Natural killer cell treated with Interleukin-12 subunit alpha and Interleukin-12 subunit beta and Interleukin-15 and Interleukin-18, amount 100 ng/mL, for 72 hours (primary cell): ENCODE measurements at regions not wholly inside any gene's neighbourhood (a gene's known extent, or its start where the extent isn't known, plus 50 kb on each side); places are given as distances from the start of the nearest gene placed in this dataset.
"Not testable (repeated sequence)": the region's sequence is repeated elsewhere in the genome, so short reads cannot be mapped to it uniquely, and the experiment has no call there.

Experiments used
- ATAC-seq, 2 donors: fragments of 150-1000 bp; cut with Tn5 transposase in 1 of 2; sonication (Bioruptor Pico), chemical (Tn5 transposase) in 1 of 2; 2 replicates each; pipeline ENCODE4 v1.10.0; 2021
- DNase-seq: peaks from one replicate; pipeline ENCODE4 v3.0.0; 2022; ENCODE audit warnings: low spot score
- H3K27ac Mint-ChIP-seq, 2 donors: 1 replicate in 1 of 2; 2 replicates in 1 of 2; pipeline ENCODE4 v1.8.0; 2022; ENCODE audit warnings: mixed read lengths in 2 of 2, mild to moderate bottlenecking in 1 of 2, moderate library complexity in 1 of 2
- H3K27me3 Mint-ChIP-seq, 2 donors: 1 replicate in 1 of 2; 2 replicates in 1 of 2; pipeline ENCODE4 v1.8.0; 2022; ENCODE audit warnings: mixed read lengths in 2 of 2
- H3K36me3 Mint-ChIP-seq: one replicate; pipeline ENCODE4 v1.8.0; 2022; ENCODE audit warnings: mixed read lengths
- H3K4me1 Mint-ChIP-seq, 2 donors: 1 replicate in 1 of 2; 2 replicates in 1 of 2; pipeline ENCODE4 v1.8.0; 2022; ENCODE audit warnings: low read depth in 2 of 2, mixed read lengths in 2 of 2, mild to moderate bottlenecking in 1 of 2
- H3K4me3 Mint-ChIP-seq: one replicate; pipeline ENCODE4 v1.8.0; 2022; ENCODE audit warnings: mixed read lengths
- H3K9me3 Mint-ChIP-seq: 2 replicates; pipeline ENCODE4 v1.8.0; 2022; ENCODE audit warnings: mixed read lengths

GRCh38 chr4:115986573-115986972, 873.2 kb upstream of the NDST4 start:
- Mint-ChIP-seq H3K27ac (no peak overlapping the region), H3K27me3 (no peaks in the 10 kb centered on the region), H3K36me3 (no peaks in the 10 kb centered on the region), H3K4me1 (no peaks in the 10 kb centered on the region), H3K4me3 (no peak overlapping the region), H3K9me3 (no peaks in the 10 kb centered on the region)
- no peak for ATAC-seq
- DNase-seq = no peak

GRCh38 chr4:115975421-115976001, 862.1 kb upstream of the NDST4 start:
- not testable (repeated sequence) for ATAC-seq, H3K4me1 Mint-ChIP-seq, H3K36me3 Mint-ChIP-seq, H3K27ac Mint-ChIP-seq, DNase-seq, H3K4me3 Mint-ChIP-seq, H3K9me3 Mint-ChIP-seq, H3K27me3 Mint-ChIP-seq

- Mint-ChIP-seq H3K4me3 (no peak overlapping the region), H3K27me3 (no peaks in the 10 kb centered on the region), H3K27ac (no peak overlapping the region), H3K4me1 (no peaks in the 10 kb centered on the region), H3K9me3 (peaks cover 3% of the 10 kb centered on the region), H3K36me3 (no peaks in the 10 kb centered on the region)
- DNase-seq = no peak
- no peak for ATAC-seq
Measured at GRCh38 chr4:115973768-115974167, 860.3 kb upstream of the NDST4 start.

GRCh38 chr4:115972967-115973366, 859.5 kb upstream of the NDST4 start:
- no peak overlapping the region for H3K4me3 Mint-ChIP-seq
- no peaks in the 10 kb centered on the region for H3K4me1 Mint-ChIP-seq
- peaks cover 5% of the 10 kb centered on the region for H3K9me3 Mint-ChIP-seq
- H3K36me3 Mint-ChIP-seq = no peaks in the 10 kb centered on the region
- DNase-seq (no peak), ATAC-seq (no peak)
- H3K27ac Mint-ChIP-seq = no peak overlapping the region
- no peaks in the 10 kb centered on the region for H3K27me3 Mint-ChIP-seq

- Mint-ChIP-seq H3K27ac (no peak overlapping the region), H3K9me3 (peaks cover 3% of the 10 kb centered on the region), H3K4me3 (no peak overlapping the region), H3K36me3 (no peaks in the 10 kb centered on the region), H3K27me3 (no peaks in the 10 kb centered on the region), H3K4me1 (no peaks in the 10 kb centered on the region)
- DNase-seq = no peak
- ATAC-seq = no peak
Measured at GRCh38 chr4:115970859-115971258, 857.4 kb upstream of the NDST4 start.

- Mint-ChIP-seq H3K36me3 (no peaks in the 10 kb centered on the region), H3K27me3 (no peaks in the 10 kb centered on the region), H3K9me3 (peaks cover 3% of the 10 kb centered on the region), H3K4me3 (no peak overlapping the region), H3K27ac (no peak overlapping the region), H3K4me1 (no peaks in the 10 kb centered on the region)
- DNase-seq (no peak), ATAC-seq (no peak)
Measured at GRCh38 chr4:115969756-115970155, 856.3 kb upstream of the NDST4 start.

GRCh38 chr4:115965588-115965987, 852.2 kb upstream of the NDST4 start:
- ATAC-seq (no peak), DNase-seq (no peak)
- no peak overlapping the region for H3K27ac Mint-ChIP-seq
- H3K27me3 Mint-ChIP-seq = no peaks in the 10 kb centered on the region
- H3K36me3 Mint-ChIP-seq = no peaks in the 10 kb centered on the region
- peaks cover 8% of the 10 kb centered on the region for H3K9me3 Mint-ChIP-seq
- H3K4me1 Mint-ChIP-seq = no peaks in the 10 kb centered on the region
- no peak overlapping the region for H3K4me3 Mint-ChIP-seq

- H3K27ac Mint-ChIP-seq, H3K4me3 Mint-ChIP-seq, H3K36me3 Mint-ChIP-seq, H3K9me3 Mint-ChIP-seq, ATAC-seq, DNase-seq, H3K4me1 Mint-ChIP-seq, H3K27me3 Mint-ChIP-seq: not testable (repeated sequence)
Measured at GRCh38 chr4:115956054-115956796, 842.8 kb upstream of the NDST4 start.

- Mint-ChIP-seq H3K9me3 (peaks cover 8% of the 10 kb centered on the region), H3K4me3 (no peak overlapping the region), H3K4me1 (no peaks in the 10 kb centered on the region), H3K36me3 (peaks cover 9% of the 10 kb centered on the region), H3K27me3 (no peaks in the 10 kb centered on the region), H3K27ac (no peak overlapping the region)
- DNase-seq = no peak
- no peak for ATAC-seq
Measured at GRCh38 chr4:115950806-115951205, 837.4 kb upstream of the NDST4 start.

- not testable (repeated sequence) for H3K4me1 Mint-ChIP-seq, H3K4me3 Mint-ChIP-seq, H3K9me3 Mint-ChIP-seq, H3K27ac Mint-ChIP-seq, ATAC-seq, H3K27me3 Mint-ChIP-seq, H3K36me3 Mint-ChIP-seq, DNase-seq
Measured at GRCh38 chr4:115949974-115950743, 836.7 kb upstream of the NDST4 start.

GRCh38 chr4:115945026-115945425, 831.6 kb upstream of the NDST4 start:
- Mint-ChIP-seq H3K36me3 (no peaks in the 10 kb centered on the region), H3K27me3 (no peaks in the 10 kb centered on the region), H3K9me3 (peaks cover 2% of the 10 kb centered on the region), H3K27ac (no peak overlapping the region), H3K4me1 (no peaks in the 10 kb centered on the region), H3K4me3 (no peak overlapping the region)
- DNase-seq = no peak
- ATAC-seq = no peak

- ATAC-seq = no peak
- no peaks in the 10 kb centered on the region for H3K4me1 Mint-ChIP-seq
Measured at GRCh38 chr4:115944146-115944905, 830.9 kb upstream of the NDST4 start.

GRCh38 chr4:115938764-115939443, 825.5 kb upstream of the NDST4 start:
- Mint-ChIP-seq H3K4me3 (no peak overlapping the region), H3K27me3 (no peaks in the 10 kb centered on the region), H3K4me1 (no peaks in the 10 kb centered on the region), H3K36me3 (no peaks in the 10 kb centered on the region), H3K27ac (no peak overlapping the region), H3K9me3 (peaks cover 4% of the 10 kb centered on the region)
- ATAC-seq (no peak), DNase-seq (no peak)

More at GRCh38 chr4:115944146-115944905, 830.9 kb upstream of the NDST4 start:
- H3K27me3 Mint-ChIP-seq = no peaks in the 10 kb centered on the region
- H3K36me3 Mint-ChIP-seq = no peaks in the 10 kb centered on the region
- H3K9me3 Mint-ChIP-seq = no peaks in the 10 kb centered on the region
- no peak overlapping the region for H3K27ac Mint-ChIP-seq
- DNase-seq = no peak
- no peak overlapping the region for H3K4me3 Mint-ChIP-seq
